GM23248 (cell line): ENCODE measurements at regions not wholly inside any gene's neighbourhood (a gene's known extent, or its start where the extent isn't known, plus 50 kb on each side); places are given as distances from the start of the nearest gene placed in this dataset.

ENCODE experiments used
- DNase-seq: peaks from one replicate; pipeline ENCODE4 v3.0.0-alpha.2; 2015
- H2AFZ ChIP-seq: fragments of 200-600 bp; sonication (generic); 2 replicates; pipeline ENCODE4 v1.6.1; 2016; ENCODE audit warnings: antibody characterized with exemption
- H3F3A ChIP-seq: fragments of 200-600 bp; sonication (generic); 2 replicates; pipeline ENCODE4 v1.6.1; 2016; ENCODE audit warnings: mild to moderate bottlenecking, antibody characterized with exemption, mixed run types; ENCODE audit not compliant: insufficient read depth
- H3K27ac ChIP-seq: fragments of 200-600 bp; sonication (generic); 2 replicates; pipeline ENCODE4 v1.5.1; 2016; ENCODE audit warnings: mild to moderate bottlenecking
- H3K27me3 ChIP-seq: fragments of 200-600 bp; sonication (generic); replicated peaks from 2 replicates; pipeline ENCODE4 v1.6.1; 2016; ENCODE audit warnings: mild to moderate bottlenecking; ENCODE audit not compliant: insufficient read depth
- H3K36me3 ChIP-seq: fragments of 200-600 bp; sonication (generic); 2 replicates; pipeline ENCODE4 v1.6.1; 2016; ENCODE audit warnings: low read depth, mild to moderate bottlenecking
- H3K4me1 ChIP-seq: fragments of 200-600 bp; sonication (generic); 2 replicates; pipeline ENCODE4 v1.6.1; 2016; ENCODE audit warnings: mild to moderate bottlenecking; ENCODE audit not compliant: insufficient read depth
- H3K4me2 ChIP-seq: fragments of 200-600 bp; sonication (generic); one replicate; pipeline ENCODE4 v1.6.1; 2016; ENCODE audit warnings: mild to moderate bottlenecking; ENCODE audit not compliant: unreplicated experiment
- H3K4me3 ChIP-seq: fragments of 200-600 bp; sonication (generic); 2 replicates; pipeline ENCODE4 v1.5.1; 2016; ENCODE audit warnings: mild to moderate bottlenecking
- H3K79me2 ChIP-seq: fragments of 200-600 bp; sonication (generic); 2 replicates; pipeline ENCODE4 v1.6.1; 2016; ENCODE audit warnings: mild to moderate bottlenecking; ENCODE audit not compliant: insufficient read depth
- H3K9ac ChIP-seq: fragments of 200-600 bp; sonication (generic); 2 replicates; pipeline ENCODE4 v1.6.1; 2016; ENCODE audit warnings: mild to moderate bottlenecking
- H3K9me2 ChIP-seq: fragments of 200-600 bp; sonication (generic); 2 replicates; pipeline ENCODE4 v1.6.1; 2016; ENCODE audit warnings: mixed run types, mild to moderate bottlenecking, moderate library complexity; ENCODE audit not compliant: insufficient read depth
- H3K9me3 ChIP-seq: fragments of 200-600 bp; sonication (generic); one replicate; pipeline ENCODE4 v1.6.1; 2017; ENCODE audit warnings: low read depth
- H4K20me1 ChIP-seq: fragments of 200-600 bp; sonication (generic); 2 replicates; pipeline ENCODE4 v1.6.0; 2016; ENCODE audit not compliant: insufficient read depth
- EZH2 ChIP-seq: fragments of 200-600 bp; sonication (generic); IDR thresholded peaks from 2 replicates; pipeline ENCODE4 v1.6.1; 2018; ENCODE audit warnings: antibody characterized with exemption, mild to moderate bottlenecking; ENCODE audit not compliant: insufficient read depth, poor library complexity, severe bottlenecking
- EZH2phosphoT487 ChIP-seq: fragments of 200-600 bp; sonication (generic); IDR thresholded peaks from 2 replicates; pipeline ENCODE4 v1.6.1; 2018; ENCODE audit warnings: antibody characterized with exemption, moderate library complexity, mild to moderate bottlenecking, low read depth; ENCODE audit not compliant: insufficient read depth
- WGBS, 2 experiments: methylation state at CpG; one replicate each; pipeline ENCODE4 v1.1.6; 2015 to 2017; ENCODE audit warnings: low lambda C conversion rate in 2 of 2, low coverage in 1 of 2; ENCODE audit errors: missing lambda C conversion rate in 2 of 2; 5-methylcytosine and 5-hydroxymethylcytosine counted together
- in situ Hi-C: fragments of 300-500 bp; cut with MboI; formaldehyde crosslinking; loops from 2 replicates; pipeline ENCODE4 v1.15.0; 2020

DNA sequence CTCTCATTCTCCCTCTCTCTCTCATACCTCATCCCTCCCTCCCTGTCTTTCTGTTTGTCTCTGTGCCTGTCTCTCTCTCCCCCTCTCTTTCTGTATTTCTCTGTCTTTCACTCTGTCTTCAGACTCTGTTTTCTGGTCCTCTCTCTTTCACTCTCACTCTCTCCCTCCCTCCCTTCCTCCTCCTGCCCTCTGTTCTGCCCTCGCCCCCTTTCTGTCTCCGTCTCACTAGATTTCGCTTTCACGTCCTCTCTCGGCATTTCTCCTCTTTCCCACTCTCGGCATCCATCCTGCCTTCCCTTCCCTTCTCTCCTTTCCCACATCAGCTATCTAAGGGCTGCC is 183.0 kb downstream of the PHETA1 start:
- Histone ChIP-seq H3K9me2 (no peaks in the 10 kb centered on the region), H4K20me1 (no peaks in the 10 kb centered on the region), H3K4me1 (no peaks in the 10 kb centered on the region), H3F3A (no peaks in the 10 kb centered on the region), H2AFZ (no peak overlapping the region), H3K9ac (no peak overlapping the region), H3K27ac (no peak overlapping the region), H3K27me3 (peaks cover 25% of the 10 kb centered on the region), H3K9me3 (no peaks in the 10 kb centered on the region), H3K4me2 (no peak overlapping the region), H3K36me3 (no peaks in the 10 kb centered on the region), H3K79me2 (no peaks in the 10 kb centered on the region), H3K4me3 (no peak overlapping the region)
- in situ Hi-C loops: no loop called here
- 79 to 82% methylated on average over 5 to 6 of the region's 6 CpGs for WGBS, 2 experiments
- DNase-seq: no peak
- no peak for TF ChIP-seq EZH2phosphoT487
- no peak for TF ChIP-seq EZH2

DNA sequence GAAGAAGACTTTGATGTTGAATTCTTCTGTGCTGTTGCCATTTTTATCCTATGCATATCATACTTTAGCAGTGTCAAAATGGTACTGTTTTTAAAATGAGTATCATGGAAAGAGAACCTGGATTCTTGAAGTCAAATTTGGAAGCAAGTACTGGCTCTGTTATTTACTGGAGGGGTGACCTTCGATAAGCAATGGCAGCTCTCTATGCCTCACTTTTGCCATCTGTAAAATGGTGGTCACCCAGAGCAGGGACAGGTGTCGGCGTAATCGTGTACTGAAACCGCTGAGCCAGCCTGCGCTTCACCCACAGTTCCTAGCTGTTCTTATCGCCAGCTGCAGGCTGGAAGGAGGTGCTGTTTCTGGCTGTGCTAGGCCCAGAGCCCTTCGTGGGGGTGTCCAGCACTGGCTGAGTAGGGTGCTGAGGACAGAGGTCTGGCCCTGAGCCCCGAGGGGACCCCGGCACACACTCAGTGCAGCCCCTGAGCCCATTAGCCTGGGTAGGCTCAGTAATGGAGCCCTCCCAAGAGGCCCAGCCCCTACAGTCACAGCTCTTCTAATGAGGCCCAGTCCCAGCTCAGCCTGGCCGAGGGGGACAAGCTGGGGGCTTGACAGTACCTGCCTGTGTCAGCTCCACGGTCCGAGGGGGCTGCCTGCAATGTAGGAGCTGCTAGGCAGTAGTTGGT is 183.5 kb downstream of the PHETA1 start:
- DNase-seq: no peak
- no peak overlapping the region for H2AFZ ChIP-seq
- H3F3A ChIP-seq: no peaks in the 10 kb centered on the region
- no peak overlapping the region for H3K4me3 ChIP-seq
- H3K9me2 ChIP-seq: no peaks in the 10 kb centered on the region
- no peaks in the 10 kb centered on the region for H3K79me2 ChIP-seq
- peaks cover 30% of the 10 kb centered on the region for H3K27me3 ChIP-seq
- in situ Hi-C loops: no loop called here
- no peaks in the 10 kb centered on the region for H4K20me1 ChIP-seq
- no peak overlapping the region for H3K9ac ChIP-seq
- no peak overlapping the region for H3K4me2 ChIP-seq
- H3K9me3 ChIP-seq: no peaks in the 10 kb centered on the region
- H3K27ac ChIP-seq: no peak overlapping the region
- TF ChIP-seq EZH2 (no peak), EZH2phosphoT487 (no peak)
- WGBS, 2 experiments: 32 to 36% methylated on average over 13 of the region's 13 CpGs
- H3K4me1 ChIP-seq: no peaks in the 10 kb centered on the region
- H3K36me3 ChIP-seq: no peaks in the 10 kb centered on the region

DNA sequence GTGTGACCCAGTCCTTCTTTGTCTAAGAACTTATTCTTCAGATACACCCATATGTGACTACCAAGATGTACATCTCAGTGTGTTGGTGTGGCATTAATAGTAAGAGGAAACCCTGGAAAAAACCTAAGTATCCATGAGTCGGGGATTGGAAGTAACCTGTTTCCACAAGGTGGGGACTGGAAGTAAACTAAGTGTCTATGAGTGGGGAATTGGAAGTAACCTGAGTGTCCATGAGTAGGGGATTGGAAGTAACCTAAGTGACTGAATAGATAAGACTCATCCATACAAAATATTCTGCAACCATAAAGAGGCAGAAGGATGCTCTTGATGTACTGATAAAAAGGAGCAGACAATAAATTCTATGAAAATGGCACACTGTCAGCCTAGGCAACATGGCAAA is 184.7 kb downstream of the PHETA1 start:
- TF ChIP-seq EZH2 (no peak), EZH2phosphoT487 (no peak)
- Histone ChIP-seq H3K9ac (no peak overlapping the region), H3K79me2 (no peaks in the 10 kb centered on the region), H3K4me3 (no peak overlapping the region), H3K27ac (no peak overlapping the region), H3K4me2 (no peak overlapping the region), H3K27me3 (peaks cover 32% of the 10 kb centered on the region), H4K20me1 (no peaks in the 10 kb centered on the region), H3K9me3 (no peaks in the 10 kb centered on the region), H3K9me2 (no peaks in the 10 kb centered on the region), H3K36me3 (no peaks in the 10 kb centered on the region), H3F3A (no peaks in the 10 kb centered on the region), H2AFZ (no peak overlapping the region), H3K4me1 (no peaks in the 10 kb centered on the region)
- no peak for DNase-seq
- 72 to 79% methylated on average over 1 of the region's 1 CpG for WGBS, 2 experiments
- in situ Hi-C loops: no loop called here

DNA sequence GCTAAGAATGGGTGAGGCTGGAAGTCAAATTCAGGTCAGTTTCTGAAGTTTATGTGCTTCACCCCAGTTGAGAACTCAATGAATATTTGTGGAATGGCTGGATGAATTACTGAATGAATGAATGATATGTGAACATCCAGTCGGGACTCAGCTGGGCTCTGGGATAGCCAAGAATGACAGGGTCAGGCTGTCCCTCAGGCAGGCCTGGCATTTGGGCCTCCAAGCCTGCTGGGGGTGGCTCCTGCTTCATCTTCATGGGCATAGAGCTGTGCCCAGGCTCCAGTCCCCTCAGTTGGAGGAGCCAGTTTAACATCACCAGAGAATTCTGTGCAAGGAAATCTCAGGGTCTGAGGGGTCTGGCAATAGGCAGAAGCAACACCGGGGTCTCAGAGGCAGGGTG is 185.8 kb downstream of the PHETA1 start:
- H3K4me2 ChIP-seq: no peak overlapping the region
- no peaks in the 10 kb centered on the region for H3K9me2 ChIP-seq
- no peaks in the 10 kb centered on the region for H3K79me2 ChIP-seq
- 5 to 17% methylated on average over 2 of the region's 2 CpGs for WGBS, 2 experiments
- H3K36me3 ChIP-seq: no peaks in the 10 kb centered on the region
- H3K9ac ChIP-seq: no peak overlapping the region
- no peak overlapping the region for H3K4me3 ChIP-seq
- no peak overlapping the region for H2AFZ ChIP-seq
- no peaks in the 10 kb centered on the region for H3F3A ChIP-seq
- in situ Hi-C loops: no loop called here
- DNase-seq: no peak
- no peaks in the 10 kb centered on the region for H3K9me3 ChIP-seq
- H3K27me3 ChIP-seq: peaks cover 32% of the 10 kb centered on the region
- H3K4me1 ChIP-seq: no peaks in the 10 kb centered on the region
- H4K20me1 ChIP-seq: no peaks in the 10 kb centered on the region
- TF ChIP-seq EZH2 (no peak), EZH2phosphoT487 (no peak)
- H3K27ac ChIP-seq: no peak overlapping the region

DNA sequence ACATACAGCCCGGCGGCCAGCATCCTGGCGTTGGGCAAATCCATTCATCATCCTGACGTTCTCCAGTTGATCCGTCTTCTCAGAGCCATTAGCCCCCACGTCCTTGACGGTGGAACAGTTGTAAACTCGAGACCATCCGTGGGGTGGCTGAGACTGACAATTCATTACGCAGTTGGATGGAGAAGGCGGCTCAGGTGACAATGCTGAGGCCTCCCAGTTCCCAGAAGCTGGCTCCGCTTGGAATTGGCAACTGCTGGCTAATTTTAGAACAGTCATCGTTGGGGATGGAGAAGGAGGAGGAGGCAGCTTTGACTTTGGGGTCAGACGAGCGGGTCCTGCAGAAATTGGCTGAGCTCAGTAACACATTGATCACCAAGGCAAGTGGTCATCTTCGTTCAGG is 186.5 kb downstream of the PHETA1 start:
- Histone ChIP-seq H3K27me3 (peaks cover 36% of the 10 kb centered on the region), H3K9me3 (no peaks in the 10 kb centered on the region), H3K9me2 (no peaks in the 10 kb centered on the region), H3F3A (no peaks in the 10 kb centered on the region), H3K4me2 (no peak overlapping the region), H3K4me1 (no peaks in the 10 kb centered on the region), H2AFZ (no peak overlapping the region), H3K27ac (no peak overlapping the region), H3K9ac (no peak overlapping the region), H3K4me3 (no peak overlapping the region), H3K36me3 (no peaks in the 10 kb centered on the region), H3K79me2 (no peaks in the 10 kb centered on the region), H4K20me1 (no peaks in the 10 kb centered on the region)
- no peak for TF ChIP-seq EZH2
- TF ChIP-seq EZH2phosphoT487: no peak
- 23 to 28% methylated on average over 16 of the region's 16 CpGs for WGBS, 2 experiments
- in situ Hi-C loops: no loop called here
- DNase-seq: no peak
